HEK293 (cell line): ENCODE measurements at regions not wholly inside any gene's neighbourhood (a gene's known extent, or its start where the extent isn't known, plus 50 kb on each side); places are given as distances from the start of the nearest gene placed in this dataset.
A peak's percentile ranks its signal among the peaks of the same experiment; 100 is the strongest.

ENCODE experiments used
- GLI2 ChIP-seq: fragments of 450-650 bp; formaldehyde crosslinking; IDR thresholded peaks from 2 replicates; pipeline ENCODE4; 2017; ENCODE audit warnings: missing biosample characterization, missing genetic modification characterization, low read depth, borderline replicate concordance
- HOXA7 ChIP-seq: sonication (generic); formaldehyde crosslinking; IDR thresholded peaks from 2 replicates; pipeline ENCODE4 v1.8.1; 2022; ENCODE audit warnings: missing genetic modification reagents, borderline replicate concordance
- HOXC10 ChIP-seq: sonication (generic); formaldehyde crosslinking; IDR thresholded peaks from 2 replicates; pipeline ENCODE4 v1.8.1; 2023; ENCODE audit warnings: mild to moderate bottlenecking, missing genetic modification reagents
- KLF16 ChIP-seq: fragments of 450-650 bp; formaldehyde crosslinking; IDR thresholded peaks from 2 replicates; pipeline ENCODE4 v1.5.1; 2017; ENCODE audit warnings: missing biosample characterization, missing genetic modification characterization
- KLF9 ChIP-seq: fragments of 450-650 bp; formaldehyde crosslinking; IDR thresholded peaks from 2 replicates; pipeline ENCODE4 v1.5.1; 2016; ENCODE audit warnings: missing biosample characterization, missing genetic modification characterization, low read depth
- RBAK ChIP-seq: fragments of 450-650 bp; formaldehyde crosslinking; IDR thresholded peaks from 2 replicates; pipeline ENCODE4 v1.5.1; 2016; ENCODE audit warnings: missing biosample characterization, missing genetic modification characterization
- REPIN1 ChIP-seq: fragments of 450-650 bp; formaldehyde crosslinking; IDR thresholded peaks from 2 replicates; pipeline ENCODE4 v1.5.1; 2017; ENCODE audit warnings: missing biosample characterization, missing genetic modification characterization, low read depth
- TRIM28 ChIP-seq: IDR thresholded peaks from 2 replicates; pipeline ENCODE4 v1.6.1; 2011; ENCODE audit warnings: low read length, control low read depth, borderline replicate concordance
- ZBTB17 ChIP-seq: fragments of 450-650 bp; formaldehyde crosslinking; IDR thresholded peaks from 2 replicates; pipeline ENCODE4 v1.5.1; 2016; ENCODE audit warnings: missing biosample characterization, missing genetic modification characterization
- ZFP3 ChIP-seq: fragments of 450-650 bp; formaldehyde crosslinking; IDR thresholded peaks from 2 replicates; pipeline ENCODE4 v1.5.1; 2016; ENCODE audit warnings: low read depth, missing biosample characterization, missing genetic modification characterization
- ZNF140 ChIP-seq: fragments of 450-650 bp; formaldehyde crosslinking; IDR thresholded peaks from 2 replicates; pipeline ENCODE4 v1.5.1; 2016; ENCODE audit warnings: missing biosample characterization, missing genetic modification characterization
- ZNF157 ChIP-seq: fragments of 450-650 bp; formaldehyde crosslinking; IDR thresholded peaks from 2 replicates; pipeline ENCODE4 v1.5.1; 2016; ENCODE audit warnings: missing biosample characterization, missing genetic modification characterization
- ZNF324 ChIP-seq: fragments of 450-650 bp; formaldehyde crosslinking; IDR thresholded peaks from 2 replicates; pipeline ENCODE4 v1.5.1; 2016; ENCODE audit warnings: missing biosample characterization, missing genetic modification characterization
- ZNF354C ChIP-seq: fragments of 450-650 bp; formaldehyde crosslinking; IDR thresholded peaks from 2 replicates; pipeline ENCODE4 v1.5.1; 2016; ENCODE audit warnings: missing biosample characterization, missing genetic modification characterization, low read depth, borderline replicate concordance
- ZNF366 ChIP-seq: fragments of 450-650 bp; formaldehyde crosslinking; conservative IDR thresholded peaks from 2 replicates; pipeline ENCODE4 v1.5.1; 2016; ENCODE audit warnings: missing biosample characterization, missing genetic modification characterization
- ZNF510 ChIP-seq: fragments of 450-650 bp; formaldehyde crosslinking; IDR thresholded peaks from 2 replicates; pipeline ENCODE4 v1.5.1; 2018; ENCODE audit warnings: mild to moderate bottlenecking, missing genetic modification characterization, missing biosample characterization; ENCODE audit not compliant: insufficient replicate concordance
- ZNF530 ChIP-seq: fragments of 450-650 bp; formaldehyde crosslinking; IDR thresholded peaks from 2 replicates; pipeline ENCODE4 v1.5.1; 2016; ENCODE audit warnings: low read depth, missing biosample characterization, missing genetic modification characterization
- ZNF560 ChIP-seq: fragments of 450-650 bp; formaldehyde crosslinking; IDR thresholded peaks from 2 replicates; pipeline ENCODE4 v1.5.1; 2017; ENCODE audit warnings: missing biosample characterization, missing genetic modification characterization, borderline replicate concordance
- ZNF600 ChIP-seq: fragments of 450-650 bp; formaldehyde crosslinking; IDR thresholded peaks from 2 replicates; pipeline ENCODE4 v1.5.1; 2016; ENCODE audit warnings: missing biosample characterization, missing genetic modification characterization
- ZNF621 ChIP-seq: fragments of 450-650 bp; formaldehyde crosslinking; IDR thresholded peaks from 2 replicates; pipeline ENCODE4 v1.5.1; 2017; ENCODE audit warnings: missing biosample characterization, missing genetic modification characterization
- ZNF660 ChIP-seq: fragments of 450-650 bp; IDR thresholded peaks from 2 replicates; pipeline ENCODE4 v1.5.1; 2018; ENCODE audit warnings: missing biosample characterization, mild to moderate bottlenecking, missing genetic modification characterization
- ZNF677 ChIP-seq: fragments of 450-650 bp; IDR thresholded peaks from 2 replicates; pipeline ENCODE4 v1.5.0; 2018; ENCODE audit warnings: missing biosample characterization, mild to moderate bottlenecking, missing genetic modification characterization, moderate library complexity
- ZNF792 ChIP-seq: fragments of 450-650 bp; formaldehyde crosslinking; IDR thresholded peaks from 2 replicates; pipeline ENCODE4 v1.5.1; 2016; ENCODE audit warnings: missing biosample characterization, missing genetic modification characterization
- ZNF830 ChIP-seq: fragments of 450-650 bp; IDR thresholded peaks from 2 replicates; pipeline ENCODE4 v1.5.0; 2018; ENCODE audit warnings: missing biosample characterization, missing genetic modification characterization, low read depth, mild to moderate bottlenecking, moderate library complexity
- ZNF837 ChIP-seq: fragments of 450-650 bp; formaldehyde crosslinking; IDR thresholded peaks from 2 replicates; pipeline ENCODE4 v1.5.1; 2016; ENCODE audit warnings: missing biosample characterization, missing genetic modification characterization
- ZNF843 ChIP-seq: fragments of 450-650 bp; formaldehyde crosslinking; IDR thresholded peaks from 2 replicates; pipeline ENCODE4 v1.5.1; 2016; ENCODE audit warnings: missing biosample characterization, missing genetic modification characterization
- TF ChIP-seq, protein P1 (sequence below): fragments of 450-650 bp; formaldehyde crosslinking; IDR thresholded peaks from 2 replicates; pipeline ENCODE4 v1.5.1; 2016; ENCODE audit warnings: missing biosample characterization, missing genetic modification characterization
- TF ChIP-seq, protein P2 (sequence below): fragments of 450-650 bp; formaldehyde crosslinking; IDR thresholded peaks from 2 replicates; pipeline ENCODE4 v1.5.1; 2016; ENCODE audit warnings: missing biosample characterization, missing genetic modification characterization
- TF ChIP-seq, protein P3 (sequence below): fragments of 450-650 bp; formaldehyde crosslinking; IDR thresholded peaks from 2 replicates; pipeline ENCODE4 v1.5.1; 2017; ENCODE audit warnings: missing biosample characterization, missing genetic modification characterization
- TF ChIP-seq, protein P4 (sequence below): fragments of 450-650 bp; formaldehyde crosslinking; IDR thresholded peaks from 2 replicates; pipeline ENCODE4 v1.5.1; 2017; ENCODE audit warnings: missing biosample characterization, missing genetic modification characterization
- TF ChIP-seq, protein P5 (sequence below): fragments of 450-650 bp; formaldehyde crosslinking; conservative IDR thresholded peaks from 2 replicates; pipeline ENCODE4 v1.5.1; 2016; ENCODE audit warnings: low read depth, missing biosample characterization, missing genetic modification characterization

DNA sequence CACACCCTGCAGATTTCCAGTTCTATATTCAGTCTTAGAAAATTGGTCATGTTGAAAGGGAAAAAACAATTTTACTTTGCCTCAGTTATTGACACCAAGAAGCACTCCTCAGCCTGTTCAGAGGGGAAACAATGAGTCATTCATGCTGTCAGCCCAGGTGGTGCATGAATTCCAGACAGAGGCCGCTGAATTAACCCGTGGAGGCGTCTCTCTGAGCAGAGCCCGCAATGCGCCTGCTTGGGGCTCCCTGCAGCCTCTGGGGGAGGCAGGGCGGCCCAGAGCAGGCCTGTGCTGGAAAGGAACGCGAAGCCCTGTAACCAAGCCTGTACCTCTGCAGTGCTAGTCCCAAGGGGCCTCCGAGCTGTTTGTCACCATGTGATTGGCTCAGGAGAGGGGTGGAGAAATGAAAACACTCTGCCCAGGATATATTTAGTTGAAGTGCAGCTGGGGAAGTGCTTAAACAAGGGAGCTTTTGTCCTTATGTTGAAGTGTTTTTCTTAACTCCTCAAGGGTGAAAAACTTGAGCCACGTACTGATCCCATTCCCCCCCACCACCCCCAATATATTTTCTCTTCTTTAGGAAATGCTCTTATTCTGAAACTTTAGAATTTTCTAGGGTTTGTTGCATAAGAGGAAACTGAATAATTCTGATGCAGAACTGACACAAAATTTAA is 68.3 kb upstream of the CHD2 start (continued):
- TF ChIP-seq ZFP3 (no peak), ZNF354C (tag by site-specific recombination) (no peak), ZNF366 (tag by site-specific recombination) (peak; percentile 61; the same call in 1 of the 2 replicates), KLF9 (tag by site-specific recombination) (no peak), ZNF660 (tag by site-specific recombination) (peak; percentile 90), REPIN1 (tag by site-specific recombination) (no peak), HOXA7 (CRISPR knock-in tag) (no peak), ZNF792 (tag by site-specific recombination) (no peak), ZNF324 (tag by site-specific recombination) (no peak), ZNF560 (tag by site-specific recombination) (no peak), ZNF530 (tag by site-specific recombination) (no peak), ZNF510 (tag by site-specific recombination) (no peak), ZNF600 (tag by site-specific recombination) (peak; percentile 98), KLF16 (tag by site-specific recombination) (no peak), RBAK (no peak), ZNF157 (tag by site-specific recombination) (no peak), ZNF140 (tag by site-specific recombination) (no peak), ZNF677 (tag by site-specific recombination) (no peak), ZBTB17 (tag by site-specific recombination) (peak; percentile 91), ZNF843 (tag by site-specific recombination) (peak; percentile 62; the same call in 1 of the 2 replicates), GLI2 (no peak), TRIM28 (peak; percentile 91), ZNF621 (tag by site-specific recombination) (no peak), HOXC10 (CRISPR knock-in tag) (no peak), ZNF837 (tag by site-specific recombination) (no peak), ZNF830 (no peak)
- TF ChIP-seq, protein P1, sequence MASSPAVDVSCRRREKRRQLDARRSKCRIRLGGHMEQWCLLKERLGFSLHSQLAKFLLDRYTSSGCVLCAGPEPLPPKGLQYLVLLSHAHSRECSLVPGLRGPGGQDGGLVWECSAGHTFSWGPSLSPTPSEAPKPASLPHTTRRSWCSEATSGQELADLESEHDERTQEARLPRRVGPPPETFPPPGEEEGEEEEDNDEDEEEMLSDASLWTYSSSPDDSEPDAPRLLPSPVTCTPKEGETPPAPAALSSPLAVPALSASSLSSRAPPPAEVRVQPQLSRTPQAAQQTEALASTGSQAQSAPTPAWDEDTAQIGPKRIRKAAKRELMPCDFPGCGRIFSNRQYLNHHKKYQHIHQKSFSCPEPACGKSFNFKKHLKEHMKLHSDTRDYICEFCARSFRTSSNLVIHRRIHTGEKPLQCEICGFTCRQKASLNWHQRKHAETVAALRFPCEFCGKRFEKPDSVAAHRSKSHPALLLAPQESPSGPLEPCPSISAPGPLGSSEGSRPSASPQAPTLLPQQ (tag by site-specific recombination): peak; percentile 60; the same call in 1 of the 2 replicates
- TF ChIP-seq, protein P2, sequence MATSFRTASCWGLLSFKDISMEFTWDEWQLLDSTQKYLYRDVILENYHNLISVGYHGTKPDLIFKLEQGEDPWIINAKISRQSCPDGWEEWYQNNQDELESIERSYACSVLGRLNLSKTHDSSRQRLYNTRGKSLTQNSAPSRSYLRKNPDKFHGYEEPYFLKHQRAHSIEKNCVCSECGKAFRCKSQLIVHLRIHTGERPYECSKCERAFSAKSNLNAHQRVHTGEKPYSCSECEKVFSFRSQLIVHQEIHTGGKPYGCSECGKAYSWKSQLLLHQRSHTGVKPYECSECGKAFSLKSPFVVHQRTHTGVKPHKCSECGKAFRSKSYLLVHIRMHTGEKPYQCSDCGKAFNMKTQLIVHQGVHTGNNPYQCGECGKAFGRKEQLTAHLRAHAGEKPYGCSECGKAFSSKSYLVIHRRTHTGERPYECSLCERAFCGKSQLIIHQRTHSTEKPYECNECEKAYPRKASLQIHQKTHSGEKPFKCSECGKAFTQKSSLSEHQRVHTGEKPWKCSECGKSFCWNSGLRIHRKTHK: no peak
- TF ChIP-seq, protein P3, sequence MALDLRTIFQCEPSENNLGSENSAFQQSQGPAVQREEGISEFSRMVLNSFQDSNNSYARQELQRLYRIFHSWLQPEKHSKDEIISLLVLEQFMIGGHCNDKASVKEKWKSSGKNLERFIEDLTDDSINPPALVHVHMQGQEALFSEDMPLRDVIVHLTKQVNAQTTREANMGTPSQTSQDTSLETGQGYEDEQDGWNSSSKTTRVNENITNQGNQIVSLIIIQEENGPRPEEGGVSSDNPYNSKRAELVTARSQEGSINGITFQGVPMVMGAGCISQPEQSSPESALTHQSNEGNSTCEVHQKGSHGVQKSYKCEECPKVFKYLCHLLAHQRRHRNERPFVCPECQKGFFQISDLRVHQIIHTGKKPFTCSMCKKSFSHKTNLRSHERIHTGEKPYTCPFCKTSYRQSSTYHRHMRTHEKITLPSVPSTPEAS (tag by site-specific recombination): no peak
- TF ChIP-seq, protein P4, sequence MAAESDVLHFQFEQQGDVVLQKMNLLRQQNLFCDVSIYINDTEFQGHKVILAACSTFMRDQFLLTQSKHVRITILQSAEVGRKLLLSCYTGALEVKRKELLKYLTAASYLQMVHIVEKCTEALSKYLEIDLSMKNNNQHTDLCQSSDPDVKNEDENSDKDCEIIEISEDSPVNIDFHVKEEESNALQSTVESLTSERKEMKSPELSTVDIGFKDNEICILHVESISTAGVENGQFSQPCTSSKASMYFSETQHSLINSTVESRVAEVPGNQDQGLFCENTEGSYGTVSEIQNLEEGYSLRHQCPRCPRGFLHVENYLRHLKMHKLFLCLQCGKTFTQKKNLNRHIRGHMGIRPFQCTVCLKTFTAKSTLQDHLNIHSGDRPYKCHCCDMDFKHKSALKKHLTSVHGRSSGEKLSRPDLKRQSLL: peak; percentile 38; the same call in 1 of the 2 replicates
- TF ChIP-seq, protein P5, sequence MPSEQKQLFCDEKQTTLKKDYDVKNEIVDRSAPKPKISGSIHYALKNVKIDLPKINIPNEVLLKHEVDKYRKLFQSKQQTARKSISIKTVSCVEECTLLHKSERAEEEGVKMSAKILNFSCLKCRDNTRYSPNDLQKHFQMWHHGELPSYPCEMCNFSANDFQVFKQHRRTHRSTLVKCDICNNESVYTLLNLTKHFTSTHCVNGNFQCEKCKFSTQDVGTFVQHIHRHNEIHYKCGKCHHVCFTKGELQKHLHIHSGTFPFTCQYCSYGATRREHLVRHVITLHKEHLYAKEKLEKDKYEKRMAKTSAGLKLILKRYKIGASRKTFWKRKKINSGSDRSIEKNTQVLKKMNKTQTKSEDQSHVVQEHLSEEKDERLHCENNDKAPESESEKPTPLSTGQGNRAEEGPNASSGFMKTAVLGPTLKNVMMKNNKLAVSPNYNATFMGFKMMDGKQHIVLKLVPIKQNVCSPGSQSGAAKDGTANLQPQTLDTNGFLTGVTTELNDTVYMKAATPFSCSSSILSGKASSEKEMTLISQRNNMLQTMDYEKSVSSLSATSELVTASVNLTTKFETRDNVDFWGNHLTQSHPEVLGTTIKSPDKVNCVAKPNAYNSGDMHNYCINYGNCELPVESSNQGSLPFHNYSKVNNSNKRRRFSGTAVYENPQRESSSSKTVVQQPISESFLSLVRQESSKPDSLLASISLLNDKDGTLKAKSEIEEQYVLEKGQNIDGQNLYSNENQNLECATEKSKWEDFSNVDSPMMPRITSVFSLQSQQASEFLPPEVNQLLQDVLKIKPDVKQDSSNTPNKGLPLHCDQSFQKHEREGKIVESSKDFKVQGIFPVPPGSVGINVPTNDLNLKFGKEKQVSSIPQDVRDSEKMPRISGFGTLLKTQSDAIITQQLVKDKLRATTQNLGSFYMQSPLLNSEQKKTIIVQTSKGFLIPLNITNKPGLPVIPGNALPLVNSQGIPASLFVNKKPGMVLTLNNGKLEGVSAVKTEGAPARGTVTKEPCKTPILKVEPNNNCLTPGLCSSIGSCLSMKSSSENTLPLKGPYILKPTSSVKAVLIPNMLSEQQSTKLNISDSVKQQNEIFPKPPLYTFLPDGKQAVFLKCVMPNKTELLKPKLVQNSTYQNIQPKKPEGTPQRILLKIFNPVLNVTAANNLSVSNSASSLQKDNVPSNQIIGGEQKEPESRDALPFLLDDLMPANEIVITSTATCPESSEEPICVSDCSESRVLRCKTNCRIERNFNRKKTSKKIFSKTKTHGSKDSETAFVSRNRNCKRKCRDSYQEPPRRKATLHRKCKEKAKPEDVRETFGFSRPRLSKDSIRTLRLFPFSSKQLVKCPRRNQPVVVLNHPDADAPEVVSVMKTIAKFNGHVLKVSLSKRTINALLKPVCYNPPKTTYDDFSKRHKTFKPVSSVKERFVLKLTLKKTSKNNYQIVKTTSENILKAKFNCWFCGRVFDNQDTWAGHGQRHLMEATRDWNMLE (tag by site-specific recombination): no peak
